Lung (tissue), 11 donors: ENCODE measurements at regions not wholly inside any gene's neighbourhood (a gene's known extent, or its start where the extent isn't known, plus 50 kb on each side); places are given as distances from the start of the nearest gene placed in this dataset.

ENCODE experiments used
- ATAC-seq: fragments of 200-7000 bp; cut with Tn5 transposase; one replicate; pipeline ENCODE4 v1.9.1; 2020; ENCODE audit warnings: moderate number of reproducible peaks; ENCODE audit not compliant: insufficient read depth, low FRiP score
- DNase-seq, 3 donors: peaks; one replicate each; pipeline ENCODE4 v3.0.0-alpha.2; 2013 to 2017
- H3K27ac ChIP-seq, 2 donors: one replicate each; pipeline ENCODE4 v1.5.1; 2013; ENCODE audit warnings: mild to moderate bottlenecking in 2 of 2, moderate library complexity in 2 of 2, control low read depth in 1 of 2, inconsistent platforms in 1 of 2, low read depth in 1 of 2, low read length in 1 of 2
- H3K27me3 ChIP-seq, 3 donors: one replicate each; pipeline ENCODE4 v1.5.1; 2013; ENCODE audit warnings: low read length in 2 of 3; ENCODE audit not compliant: control insufficient read depth in 3 of 3, insufficient read depth in 3 of 3
- H3K36me3 ChIP-seq, 4 donors: one replicate each; pipeline ENCODE4 v1.5.1; 2013; ENCODE audit warnings: low read length in 4 of 4, mild to moderate bottlenecking in 1 of 4, moderate library complexity in 1 of 4; ENCODE audit not compliant: control insufficient read depth in 4 of 4, insufficient read depth in 4 of 4
- H3K4me1 ChIP-seq, 5 donors: one replicate each; pipeline ENCODE4 v1.5.1; 2013; ENCODE audit warnings: low read length in 5 of 5, mild to moderate bottlenecking in 2 of 5, moderate library complexity in 1 of 5; ENCODE audit not compliant: control insufficient read depth in 5 of 5, insufficient read depth in 5 of 5
- H3K4me3 ChIP-seq: one replicate; pipeline ENCODE4 v1.5.1; 2013; ENCODE audit warnings: mild to moderate bottlenecking, control low read depth, moderate library complexity
- H3K9ac ChIP-seq, 2 donors: one replicate each; pipeline ENCODE4 v1.5.1; 2013; ENCODE audit warnings: low read length in 2 of 2, control low read depth in 1 of 2; ENCODE audit not compliant: insufficient read depth in 1 of 2
- H3K9me3 ChIP-seq, 4 donors: one replicate each; pipeline ENCODE4 v1.5.1; 2013; ENCODE audit warnings: low read length in 3 of 4, mild to moderate bottlenecking in 1 of 4, moderate library complexity in 1 of 4; ENCODE audit not compliant: control insufficient read depth in 4 of 4, insufficient read depth in 3 of 4
- WGBS, 2 donors: extraction: QIAGEN DNeasy Blood & Tissue Kit; methylation state at CpG; one replicate each; pipeline ENCODE4 v1.1.7; 2013; 5-methylcytosine and 5-hydroxymethylcytosine counted together
- TF ChIP-seq, protein P1 (sequence below): IDR thresholded peaks from 2 replicates; pipeline ENCODE4 v1.5.1; 2012; ENCODE audit warnings: mild to moderate bottlenecking; ENCODE audit errors: control extremely low read depth, extremely low read depth
- donor health status: control.
- donor health status: control.
- donor health status: Bipolar disorder and iron deficiency.
- donor health status: healthy.
- donor health status: DM: yes; HTN: yes; CAD: no.

DNA sequence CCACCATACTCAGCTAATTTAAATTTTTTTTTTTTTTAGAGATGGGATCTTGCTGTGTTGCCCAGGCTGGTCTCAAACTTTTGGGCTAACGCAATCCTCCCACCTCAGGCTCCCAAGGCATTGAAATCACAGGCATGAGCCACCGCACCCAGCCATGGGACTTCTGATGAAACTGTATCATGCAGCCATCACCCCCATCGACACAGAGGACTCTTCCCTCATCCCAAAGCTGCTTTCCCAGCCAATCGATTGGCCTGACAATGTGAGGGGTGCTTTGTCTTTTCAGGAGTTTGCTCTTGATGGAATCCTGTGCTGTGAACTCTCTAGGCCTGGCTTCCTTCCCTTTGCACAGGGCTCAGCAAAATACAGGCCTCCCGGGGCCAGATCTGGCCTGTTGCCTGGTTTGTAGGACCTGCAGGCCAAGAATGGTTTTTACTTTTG lies 59.6 kb upstream of the NCOR2 start:
- TF ChIP-seq, protein P1, sequence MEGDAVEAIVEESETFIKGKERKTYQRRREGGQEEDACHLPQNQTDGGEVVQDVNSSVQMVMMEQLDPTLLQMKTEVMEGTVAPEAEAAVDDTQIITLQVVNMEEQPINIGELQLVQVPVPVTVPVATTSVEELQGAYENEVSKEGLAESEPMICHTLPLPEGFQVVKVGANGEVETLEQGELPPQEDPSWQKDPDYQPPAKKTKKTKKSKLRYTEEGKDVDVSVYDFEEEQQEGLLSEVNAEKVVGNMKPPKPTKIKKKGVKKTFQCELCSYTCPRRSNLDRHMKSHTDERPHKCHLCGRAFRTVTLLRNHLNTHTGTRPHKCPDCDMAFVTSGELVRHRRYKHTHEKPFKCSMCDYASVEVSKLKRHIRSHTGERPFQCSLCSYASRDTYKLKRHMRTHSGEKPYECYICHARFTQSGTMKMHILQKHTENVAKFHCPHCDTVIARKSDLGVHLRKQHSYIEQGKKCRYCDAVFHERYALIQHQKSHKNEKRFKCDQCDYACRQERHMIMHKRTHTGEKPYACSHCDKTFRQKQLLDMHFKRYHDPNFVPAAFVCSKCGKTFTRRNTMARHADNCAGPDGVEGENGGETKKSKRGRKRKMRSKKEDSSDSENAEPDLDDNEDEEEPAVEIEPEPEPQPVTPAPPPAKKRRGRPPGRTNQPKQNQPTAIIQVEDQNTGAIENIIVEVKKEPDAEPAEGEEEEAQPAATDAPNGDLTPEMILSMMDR: no peak
- 61 to 73% methylated on average over 5 of the region's 5 CpGs for WGBS, 2 donors
- Histone ChIP-seq H3K4me1 (peaks cover 0 to 20% (median 8%) of the 10 kb centered on the region in 5 donors), H3K4me3 (no peak overlapping the region), H3K9ac (no peak overlapping the region), H3K27ac (peak overlapping the region; percentile 21 to 49), H3K27me3 (no peaks in the 10 kb centered on the region), H3K9me3 (no peaks in the 10 kb centered on the region), H3K36me3 (no peaks in the 10 kb centered on the region)
- ATAC-seq (no peak), DNase-seq (peak; percentile 55 to 83 (median 62))

DNA sequence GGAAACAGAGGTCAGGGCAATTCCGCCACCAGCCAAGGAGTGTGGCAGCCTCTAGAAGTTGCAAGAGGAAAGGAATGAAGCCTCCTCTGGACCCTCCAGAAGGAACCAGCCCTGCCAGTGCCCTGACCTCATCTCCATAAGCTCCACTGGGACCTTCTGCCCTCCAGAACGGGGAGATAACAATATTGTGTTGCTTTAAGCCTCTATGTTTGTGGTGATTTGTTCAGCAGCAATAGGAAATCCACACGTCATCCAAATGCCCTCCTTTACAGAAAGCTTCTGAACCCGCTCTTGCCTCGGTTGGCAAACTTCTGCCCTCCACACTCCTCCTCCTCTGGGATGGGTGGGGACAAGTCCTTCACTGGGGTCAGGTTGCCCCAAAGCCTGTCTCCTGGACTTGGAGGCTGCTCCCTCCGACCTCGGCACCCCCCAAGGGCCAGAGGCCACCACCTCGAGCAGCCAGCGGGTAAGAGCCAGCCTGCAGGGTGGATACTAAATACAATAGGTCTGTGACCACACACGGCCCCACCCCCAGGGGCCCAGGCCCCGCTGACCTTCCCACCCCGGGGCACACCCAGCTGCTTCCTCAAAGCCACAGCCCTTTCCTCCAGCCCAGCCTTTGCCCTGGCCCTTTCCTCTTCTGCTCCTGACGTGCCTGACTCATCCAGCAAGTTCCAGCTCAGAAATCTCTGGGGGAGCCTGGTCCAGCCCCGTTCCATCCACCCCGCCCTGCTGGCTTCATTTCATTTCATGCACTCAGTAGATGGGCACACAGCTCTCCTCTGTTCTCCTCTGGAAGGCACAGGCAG lies 58.7 kb upstream of the NCOR2 start:
- Histone ChIP-seq H3K9me3 (no peaks in the 10 kb centered on the region), H3K4me1 (peaks cover 0 to 23% (median 13%) of the 10 kb centered on the region in 5 donors), H3K9ac (no peak overlapping the region), H3K27me3 (no peaks in the 10 kb centered on the region), H3K27ac (peak overlapping the region; percentile 69 to 80), H3K4me3 (no peak overlapping the region), H3K36me3 (no peaks in the 10 kb centered on the region)
- TF ChIP-seq, protein P1: no peak
- 30 to 38% methylated on average over 15 of the region's 15 CpGs for WGBS, 2 donors
- ATAC-seq: peak; percentile 90
- peak; percentile 38 to 66 (median 45) for DNase-seq

DNA sequence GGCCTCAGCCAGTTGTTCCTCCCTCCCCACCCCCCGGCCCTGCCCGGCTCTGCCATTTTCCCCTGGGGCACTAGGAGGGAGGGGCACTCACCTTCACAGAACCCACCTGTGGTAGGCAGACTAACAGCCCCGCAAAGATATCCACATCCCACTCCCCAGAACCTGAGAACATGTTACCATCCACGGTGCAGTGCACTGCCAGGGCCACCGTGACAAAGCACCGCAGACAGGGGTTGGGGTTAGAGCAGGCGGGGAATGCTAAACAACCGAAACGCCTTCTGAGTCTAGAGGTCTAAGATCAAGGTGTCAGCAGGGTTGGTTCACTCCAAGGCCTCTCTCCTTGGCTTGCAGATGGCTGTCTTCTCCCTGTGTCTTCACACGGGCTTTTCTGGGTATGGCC lies 57.4 kb upstream of the NCOR2 start:
- Histone ChIP-seq H3K36me3 (no peaks in the 10 kb centered on the region), H3K4me3 (no peak overlapping the region), H3K27me3 (no peaks in the 10 kb centered on the region), H3K4me1 (peaks cover 0 to 23% (median 13%) of the 10 kb centered on the region in 5 donors), H3K9me3 (no peaks in the 10 kb centered on the region), H3K9ac (no peak overlapping the region), H3K27ac (no peak overlapping the region)
- ATAC-seq (no peak), DNase-seq (no peak)
- 91 to 95% methylated on average over 10 of the region's 10 CpGs for WGBS, 2 donors
- TF ChIP-seq, protein P1: no peak
